HG03457 (cell line): ENCODE measurements at regions not wholly inside any gene's neighbourhood (a gene's known extent, or its start where the extent isn't known, plus 50 kb on each side); places are given as distances from the start of the nearest gene placed in this dataset.
"Not testable (repeated sequence)": the region's sequence is repeated elsewhere in the genome, so short reads cannot be mapped to it uniquely, and the experiment has no call there.

Source experiments
- ATAC-seq: cut with Tn5 transposase; IDR thresholded peaks from one replicate; pipeline ENCODE4 v1.9.1; 2021; ENCODE audit warnings: moderate number of reproducible peaks; ENCODE audit not compliant: unreplicated experiment

DNA sequence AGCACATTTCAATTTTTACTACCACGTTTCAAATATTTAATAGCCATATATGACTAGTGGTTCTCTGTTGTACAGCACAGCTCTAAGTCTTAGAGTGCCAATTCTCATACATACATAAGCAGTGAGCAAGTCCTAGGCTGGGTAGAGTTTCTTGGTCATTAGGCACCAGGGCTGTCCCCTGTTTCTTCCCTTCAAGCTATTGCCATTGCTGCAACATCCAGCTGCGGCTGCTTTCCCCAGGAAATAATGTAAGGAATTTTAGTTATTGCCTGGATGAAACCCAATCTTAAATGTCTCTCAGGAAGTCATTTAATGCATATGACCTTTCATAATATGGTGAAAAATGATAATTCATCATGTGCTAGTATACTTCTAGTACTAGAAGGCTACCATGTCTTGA, 74.1 kb upstream of the PPP3CA start:
- ATAC-seq, result no peak

DNA sequence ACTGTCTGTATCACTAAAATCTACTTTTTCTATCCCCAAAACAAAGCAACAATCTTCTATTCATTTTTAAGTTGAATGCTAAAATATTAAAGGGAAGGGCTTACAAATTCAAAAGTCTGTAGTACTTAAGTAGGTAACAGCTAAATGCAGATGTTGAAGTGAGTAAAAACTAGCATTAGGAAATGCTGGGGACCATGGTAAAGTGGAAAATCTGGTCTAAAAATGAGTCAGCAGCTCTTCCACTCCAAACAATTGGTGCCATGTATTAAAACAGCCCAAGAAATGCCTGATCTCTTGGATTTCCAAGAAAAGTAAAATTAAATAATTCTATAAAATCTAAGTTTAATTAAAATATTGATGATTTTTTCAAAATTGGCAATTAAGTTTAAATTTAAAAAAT, 73.3 kb upstream of the PPP3CA start:
- no peak for ATAC-seq

DNA sequence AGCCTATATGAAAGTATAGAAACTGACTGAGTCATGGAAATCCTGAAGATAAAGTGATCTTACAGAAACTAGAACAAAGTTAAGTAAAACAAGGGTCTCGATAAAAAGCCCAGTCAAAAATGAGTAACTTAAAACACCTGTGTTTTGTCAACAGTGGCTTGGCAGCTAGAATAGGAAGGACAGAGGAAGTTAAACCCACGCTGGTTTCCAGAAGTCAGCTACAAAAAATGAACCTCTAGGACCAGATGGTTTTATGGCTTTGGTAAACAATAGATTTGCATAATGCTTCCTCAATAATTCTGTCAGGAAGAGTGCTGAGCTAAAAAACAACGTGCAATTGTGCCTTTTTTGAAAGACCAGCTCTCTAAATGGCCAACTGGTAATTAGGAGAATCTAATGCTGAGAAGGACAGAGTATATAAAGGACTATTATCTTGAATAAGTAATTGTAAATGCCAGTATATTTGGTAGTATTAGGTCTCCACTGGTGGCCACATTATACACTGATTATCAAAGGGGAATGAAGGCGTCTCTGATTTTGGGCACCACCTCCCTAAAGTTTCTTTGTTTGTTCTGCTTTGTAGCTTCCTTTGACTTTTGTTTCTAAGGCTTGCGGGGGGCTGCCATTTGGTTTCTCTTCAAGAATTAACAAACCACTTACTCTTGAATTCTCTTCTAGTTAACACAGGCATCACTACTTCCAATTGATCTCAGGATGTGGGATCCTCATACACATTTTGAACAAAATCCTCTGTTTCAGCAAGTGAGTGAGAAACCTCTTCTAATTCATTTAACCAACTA, 72.2 kb upstream of the PPP3CA start:
- peak; percentile 67 for ATAC-seq

DNA sequence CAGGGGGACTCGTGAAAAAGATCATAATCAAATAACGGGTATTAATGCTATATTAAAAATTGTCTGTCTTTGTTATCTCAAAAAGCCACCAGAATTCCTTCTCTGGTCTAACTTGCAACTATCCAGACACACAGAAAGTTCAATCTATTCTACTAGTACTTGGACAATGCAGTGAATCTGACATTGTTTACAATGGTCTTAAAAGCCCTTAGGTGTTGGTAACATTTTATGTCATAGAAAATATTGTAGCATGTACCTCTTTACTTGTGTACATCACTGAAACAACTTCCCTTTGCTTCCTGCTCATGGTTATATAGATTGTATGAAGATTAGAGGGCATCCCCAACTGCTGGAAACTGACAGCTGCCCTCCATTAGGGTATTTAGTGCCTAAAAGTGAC, 71.1 kb upstream of the PPP3CA start:
- peak; percentile 1 for ATAC-seq

DNA sequence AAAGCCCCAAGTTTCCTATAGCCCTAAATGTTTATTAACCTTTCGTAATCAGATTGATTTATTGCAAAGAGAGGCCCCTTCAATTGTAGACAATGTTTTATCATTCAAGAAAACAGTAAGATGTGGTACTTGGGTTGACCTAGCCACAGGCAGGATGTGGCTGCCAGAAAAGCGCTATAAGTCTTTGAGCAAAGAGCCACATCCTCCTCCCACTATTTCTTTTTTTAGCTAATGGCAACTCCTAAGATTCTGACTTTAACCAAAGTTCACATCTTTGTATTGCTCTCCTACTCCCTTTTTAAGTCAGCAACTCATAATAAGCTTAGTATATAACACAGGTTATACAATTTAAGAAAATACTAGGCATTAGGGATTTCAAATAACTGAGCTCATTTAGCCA, 70.7 kb upstream of the PPP3CA start:
- peak; percentile 71 for ATAC-seq

DNA sequence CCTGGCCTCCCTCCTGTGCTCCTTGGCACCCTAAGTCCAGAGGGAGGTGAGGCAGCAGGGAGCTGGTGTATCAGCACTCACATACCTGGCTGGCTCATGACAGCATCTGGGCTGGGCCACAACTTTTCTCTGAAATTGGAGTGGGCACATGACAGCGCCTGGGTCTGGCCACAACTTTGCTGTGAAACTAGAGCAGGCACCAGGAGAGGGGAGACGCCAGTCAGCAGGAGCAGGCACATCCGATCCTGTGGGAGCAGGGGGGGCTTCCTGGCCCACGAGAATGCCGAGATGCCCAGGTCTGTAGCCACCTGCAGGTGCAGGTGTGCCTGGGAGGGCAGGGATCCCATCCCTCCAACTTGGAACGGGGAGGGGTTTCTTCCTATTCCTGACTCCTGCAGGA, 69.7 kb upstream of the PPP3CA start:
- no peak for ATAC-seq

DNA sequence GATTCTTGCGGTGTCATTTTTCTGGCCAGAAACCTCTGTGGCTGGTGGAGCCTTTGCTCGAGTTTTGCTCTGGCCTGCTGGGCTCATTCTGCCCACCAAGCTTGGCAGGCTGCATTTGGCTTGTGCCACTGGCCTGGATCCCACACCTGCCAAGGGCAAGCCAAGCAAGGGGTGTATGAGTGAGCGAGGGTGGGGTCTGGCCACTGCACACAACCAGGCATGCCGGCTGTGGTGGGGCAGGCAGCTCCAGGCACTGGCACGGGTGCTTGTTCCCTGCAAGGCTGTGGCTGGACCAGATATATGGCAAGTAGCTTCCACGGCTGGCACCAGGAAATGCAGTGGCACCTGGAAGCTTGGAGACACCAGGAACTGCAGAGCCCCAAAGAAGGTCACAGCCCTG, 68.6 kb upstream of the PPP3CA start:
- no peak for ATAC-seq

DNA sequence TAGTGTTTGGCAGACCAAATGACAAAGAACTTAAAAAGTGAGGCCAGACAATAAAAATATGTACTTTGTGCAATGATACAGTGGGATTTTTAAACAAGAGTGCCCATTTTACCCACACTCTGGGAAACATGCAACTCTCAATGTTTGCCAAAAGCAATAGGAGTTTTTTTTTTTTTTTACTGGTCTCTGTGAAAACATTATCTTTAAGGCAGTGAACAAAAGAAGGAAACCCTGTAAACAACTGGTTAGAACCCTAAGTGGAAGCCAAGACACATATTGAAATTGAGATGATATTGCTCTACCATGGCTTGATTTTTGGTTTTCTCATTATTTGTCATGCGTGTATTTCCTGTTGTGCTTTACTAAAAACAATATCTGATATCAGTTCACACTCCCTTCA, 67.2 kb upstream of the PPP3CA start:
- no peak for ATAC-seq

DNA sequence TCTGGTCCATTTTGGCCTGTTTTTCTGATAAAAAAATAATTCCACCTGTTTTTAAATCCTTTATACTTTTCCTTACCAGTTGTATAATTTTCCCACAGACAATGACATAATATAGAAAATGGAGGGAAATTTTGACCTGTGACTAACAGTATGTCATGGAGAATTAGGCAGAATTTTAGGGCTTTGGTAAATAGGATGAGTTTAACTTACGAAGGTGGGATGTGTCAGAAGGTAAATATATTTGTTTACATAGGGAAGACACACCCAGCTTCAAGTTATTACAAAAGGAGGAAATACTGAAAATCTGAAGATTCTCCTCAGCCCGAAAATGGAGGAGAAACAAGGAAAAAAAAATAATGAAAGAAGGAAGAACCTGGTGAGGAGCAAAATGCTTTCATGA, 64.6 kb upstream of the PPP3CA start:
- no peak for ATAC-seq

DNA sequence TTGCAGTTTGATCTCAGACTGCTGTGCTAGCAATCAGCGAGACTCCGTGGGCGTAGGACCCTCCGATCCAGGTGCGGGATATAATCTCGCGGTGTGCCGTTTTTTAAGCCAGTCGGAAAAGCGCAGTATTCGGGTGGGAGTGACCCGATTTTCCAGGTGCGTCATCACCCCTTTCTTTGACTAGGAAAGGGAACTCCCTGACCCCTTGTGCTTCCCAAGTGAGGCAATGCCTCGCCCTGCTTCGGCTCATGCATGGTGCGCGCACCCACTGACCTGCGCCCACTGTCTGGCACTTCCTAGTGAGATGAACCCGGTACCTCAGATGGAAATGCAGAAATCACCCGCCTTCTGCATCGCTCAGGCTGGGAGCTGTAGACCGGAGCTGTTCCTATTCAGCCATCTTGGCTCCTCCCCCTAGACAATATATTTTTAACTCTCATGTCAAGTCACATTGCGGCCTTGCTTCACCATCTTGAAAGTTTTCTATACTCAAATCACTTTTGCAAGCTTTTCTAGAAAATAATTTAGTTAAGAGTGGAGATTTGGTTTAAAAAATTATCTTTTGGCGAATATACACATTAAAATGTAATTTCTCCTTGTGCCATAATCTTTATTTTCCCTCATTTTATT, 64.1 kb upstream of the PPP3CA start:
- ATAC-seq, result not testable (repeated sequence)

DNA sequence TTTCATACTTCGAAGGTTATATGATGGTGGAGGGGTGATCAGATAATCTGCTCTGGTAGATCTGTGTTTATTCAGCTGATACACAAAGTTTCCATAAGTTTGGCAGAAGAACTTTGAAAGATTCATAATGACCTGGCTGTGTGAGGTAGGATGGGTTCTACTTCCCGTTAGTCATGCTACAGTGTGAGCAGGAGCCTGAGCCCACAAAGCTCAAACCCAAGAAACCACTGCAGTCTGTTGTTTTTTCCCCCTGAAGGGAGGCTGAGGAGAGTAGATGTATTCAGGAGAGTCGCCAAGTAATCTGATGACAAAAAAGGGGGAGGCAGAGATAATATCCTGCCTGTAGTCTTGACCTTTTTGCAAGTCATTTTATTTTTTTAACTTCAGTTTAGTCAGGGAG, 52.8 kb upstream of the PPP3CA start:
- no peak for ATAC-seq

DNA sequence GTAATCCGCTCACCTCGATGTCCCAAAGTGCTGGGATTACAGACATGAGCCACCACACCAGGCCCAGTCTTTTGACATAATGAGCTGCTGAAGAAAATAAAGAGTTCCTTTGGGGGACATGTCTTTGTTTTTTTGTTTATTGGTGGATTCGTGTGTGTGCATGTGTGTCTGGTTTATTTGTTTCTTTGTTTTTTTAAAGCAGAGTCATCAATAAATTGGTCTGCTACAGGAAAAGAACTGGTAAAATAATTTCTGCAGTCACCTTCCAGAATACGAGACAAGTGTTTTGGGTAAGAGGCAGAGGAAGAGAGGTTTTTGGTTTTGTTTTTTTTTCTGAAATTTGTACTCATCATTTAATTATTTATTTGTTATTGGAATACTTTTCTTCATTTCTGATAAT, 51.5 kb upstream of the PPP3CA start:
- no peak for ATAC-seq
